HAP-1 (cell line): ENCODE measurements at regions not wholly inside any gene's neighbourhood (a gene's known extent, or its start where the extent isn't known, plus 50 kb on each side); places are given as distances from the start of the nearest gene placed in this dataset.

ENCODE experiments used
- DNase-seq, 2 experiments: peaks; one replicate each; pipeline ENCODE4 v3.0.0-alpha.2; 2016 to 2020; ENCODE audit warnings: low spot score in 2 of 2
- H3K27me3 ChIP-seq: fragments of 250-450 bp; sonication (Bioruptor Pico); 2 replicates; pipeline ENCODE4 v1.5.1; 2020; ENCODE audit warnings: low read depth, mild to moderate bottlenecking, moderate library complexity
- H3K36me3 ChIP-seq: fragments of 250-450 bp; sonication (Bioruptor Pico); replicated peaks from 2 replicates; pipeline ENCODE4 v1.5.1; 2020; ENCODE audit warnings: mild to moderate bottlenecking
- H3K4me1 ChIP-seq: fragments of 250-450 bp; sonication (Bioruptor Pico); 2 replicates; pipeline ENCODE4 v1.5.1; 2020; ENCODE audit warnings: mild to moderate bottlenecking
- H3K4me3 ChIP-seq: fragments of 250-450 bp; sonication (Bioruptor Pico); 2 replicates; pipeline ENCODE4 v1.5.1; 2020; ENCODE audit warnings: mild to moderate bottlenecking, moderate library complexity
- H3K9me3 ChIP-seq: fragments of 250-450 bp; sonication (Bioruptor Pico); 2 replicates; pipeline ENCODE4 v1.5.1; 2020; ENCODE audit warnings: mild to moderate bottlenecking, moderate library complexity
- in situ Hi-C: fragments of 300-500 bp; cut with MboI; formaldehyde crosslinking; loops from 3 replicates; pipeline ENCODE4 v1.14.3; 2020; ENCODE audit warnings: low sequenced_read_pairs, inconsistent platforms, mixed read lengths

GRCh38 chr4:123617791-123618190 lies 221.2 kb downstream of the SPRY1 start:
- Histone ChIP-seq H3K4me1 (peaks cover 29% of the 10 kb centered on the region), H3K36me3 (no peaks in the 10 kb centered on the region), H3K9me3 (no peaks in the 10 kb centered on the region), H3K4me3 (no peak overlapping the region), H3K27me3 (no peaks in the 10 kb centered on the region)
- in situ Hi-C loops = no loop called here
- DNase-seq = no peak

- H3K4me1 ChIP-seq = peaks cover 23% of the 10 kb centered on the region
- in situ Hi-C loops = no loop called here
- no peaks in the 10 kb centered on the region for H3K9me3 ChIP-seq
- H3K36me3 ChIP-seq = no peaks in the 10 kb centered on the region
- H3K27me3 ChIP-seq = no peaks in the 10 kb centered on the region
- DNase-seq = no peak
- H3K4me3 ChIP-seq = no peak overlapping the region
Measured at GRCh38 chr4:123618606-123619005, 222.0 kb downstream of the SPRY1 start.

- in situ Hi-C loops = no loop called here
Measured at GRCh38 chr4:123619326-123619725, 222.7 kb downstream of the SPRY1 start.

GRCh38 chr4:123619895-123620294 lies 223.3 kb downstream of the SPRY1 start:
- no peaks in the 10 kb centered on the region for H3K9me3 ChIP-seq
- peaks cover 16% of the 10 kb centered on the region for H3K4me1 ChIP-seq
- no peaks in the 10 kb centered on the region for H3K27me3 ChIP-seq
- no peak overlapping the region for H3K4me3 ChIP-seq
- in situ Hi-C loops = no loop called here
- DNase-seq = no peak
- no peaks in the 10 kb centered on the region for H3K36me3 ChIP-seq

More at GRCh38 chr4:123619326-123619725, 222.7 kb downstream of the SPRY1 start:
- peaks cover 16% of the 10 kb centered on the region for H3K4me1 ChIP-seq
- no peak for DNase-seq
- H3K9me3 ChIP-seq = no peaks in the 10 kb centered on the region
- no peaks in the 10 kb centered on the region for H3K27me3 ChIP-seq
- H3K36me3 ChIP-seq = no peaks in the 10 kb centered on the region
- H3K4me3 ChIP-seq = no peak overlapping the region

GRCh38 chr4:123621072-123621705 lies 224.6 kb downstream of the SPRY1 start:
- Histone ChIP-seq H3K9me3 (no peaks in the 10 kb centered on the region), H3K4me3 (no peak overlapping the region), H3K27me3 (no peaks in the 10 kb centered on the region), H3K36me3 (no peaks in the 10 kb centered on the region), H3K4me1 (peaks cover 3% of the 10 kb centered on the region)
- DNase-seq = no peak
- in situ Hi-C loops = no loop called here

GRCh38 chr4:123622572-123622971 lies 226.0 kb downstream of the SPRY1 start:
- Histone ChIP-seq H3K27me3 (no peaks in the 10 kb centered on the region), H3K4me3 (no peak overlapping the region), H3K4me1 (no peaks in the 10 kb centered on the region), H3K9me3 (no peaks in the 10 kb centered on the region), H3K36me3 (no peaks in the 10 kb centered on the region)
- in situ Hi-C loops = no loop called here
- DNase-seq = no peak

GRCh38 chr4:123623611-123624010 lies 227.0 kb downstream of the SPRY1 start:
- no peaks in the 10 kb centered on the region for H3K27me3 ChIP-seq
- no peak for DNase-seq
- no peak overlapping the region for H3K4me3 ChIP-seq
- in situ Hi-C loops = no loop called here
- H3K4me1 ChIP-seq = no peaks in the 10 kb centered on the region
- H3K9me3 ChIP-seq = no peaks in the 10 kb centered on the region
- H3K36me3 ChIP-seq = no peaks in the 10 kb centered on the region

GRCh38 chr4:123624959-123625358 lies 228.4 kb downstream of the SPRY1 start:
- Histone ChIP-seq H3K4me3 (no peak overlapping the region), H3K4me1 (no peaks in the 10 kb centered on the region), H3K36me3 (no peaks in the 10 kb centered on the region), H3K9me3 (no peaks in the 10 kb centered on the region), H3K27me3 (no peaks in the 10 kb centered on the region)
- DNase-seq = no peak
- in situ Hi-C loops = no loop called here

- H3K4me3 ChIP-seq = no peak overlapping the region
- in situ Hi-C loops = no loop called here
- H3K27me3 ChIP-seq = no peaks in the 10 kb centered on the region
- H3K9me3 ChIP-seq = no peaks in the 10 kb centered on the region
- H3K4me1 ChIP-seq = peaks cover 8% of the 10 kb centered on the region
- no peaks in the 10 kb centered on the region for H3K36me3 ChIP-seq
- DNase-seq = no peak
Measured at GRCh38 chr4:123628288-123628687, 231.7 kb downstream of the SPRY1 start.

GRCh38 chr4:123631786-123632692 lies 235.4 kb downstream of the SPRY1 start:
- peak; percentile 36 to 83 for DNase-seq
- in situ Hi-C loops = no loop called here

GRCh38 chr4:123632693-123633030 lies 236.1 kb downstream of the SPRY1 start:
- in situ Hi-C loops = no loop called here
- no peak for DNase-seq
- Histone ChIP-seq H3K9me3 (no peaks in the 10 kb centered on the region), H3K27me3 (no peaks in the 10 kb centered on the region), H3K4me1 (peaks cover 8% of the 10 kb centered on the region), H3K36me3 (no peaks in the 10 kb centered on the region), H3K4me3 (no peak overlapping the region)

More at GRCh38 chr4:123631786-123632692, 235.4 kb downstream of the SPRY1 start:
- Histone ChIP-seq H3K36me3 (no peaks in the 10 kb centered on the region), H3K4me1 (peaks cover 8% of the 10 kb centered on the region), H3K27me3 (no peaks in the 10 kb centered on the region), H3K4me3 (no peak overlapping the region), H3K9me3 (no peaks in the 10 kb centered on the region)

- H3K4me1 ChIP-seq = peaks cover 3% of the 10 kb centered on the region
- no peaks in the 10 kb centered on the region for H3K9me3 ChIP-seq
- in situ Hi-C loops = no loop called here
- DNase-seq = no peak
- no peaks in the 10 kb centered on the region for H3K36me3 ChIP-seq
- no peak overlapping the region for H3K4me3 ChIP-seq
- no peaks in the 10 kb centered on the region for H3K27me3 ChIP-seq
Measured at GRCh38 chr4:123638834-123639233, 242.2 kb downstream of the SPRY1 start.

- H3K9me3 ChIP-seq = no peaks in the 10 kb centered on the region
- peaks cover 7% of the 10 kb centered on the region for H3K4me1 ChIP-seq
- H3K27me3 ChIP-seq = no peaks in the 10 kb centered on the region
- no peaks in the 10 kb centered on the region for H3K36me3 ChIP-seq
- in situ Hi-C loops = no loop called here
- no peak overlapping the region for H3K4me3 ChIP-seq
- DNase-seq = no peak
Measured at GRCh38 chr4:123640271-123640670, 243.7 kb downstream of the SPRY1 start.

GRCh38 chr4:123640824-123641223 lies 244.2 kb downstream of the SPRY1 start:
- no peak for DNase-seq
- Histone ChIP-seq H3K4me3 (no peak overlapping the region), H3K36me3 (no peaks in the 10 kb centered on the region), H3K27me3 (no peaks in the 10 kb centered on the region), H3K4me1 (peaks cover 7% of the 10 kb centered on the region), H3K9me3 (no peaks in the 10 kb centered on the region)
- in situ Hi-C loops = no loop called here
